ENCODE measurements at regions not wholly inside any gene's neighbourhood (a gene's known extent, or its start where the extent isn't known, plus 50 kb on each side); places are given as distances from the start of the nearest gene placed in this dataset.
A peak's percentile ranks its signal among the peaks of the same experiment; 100 is the strongest.

DNA sequence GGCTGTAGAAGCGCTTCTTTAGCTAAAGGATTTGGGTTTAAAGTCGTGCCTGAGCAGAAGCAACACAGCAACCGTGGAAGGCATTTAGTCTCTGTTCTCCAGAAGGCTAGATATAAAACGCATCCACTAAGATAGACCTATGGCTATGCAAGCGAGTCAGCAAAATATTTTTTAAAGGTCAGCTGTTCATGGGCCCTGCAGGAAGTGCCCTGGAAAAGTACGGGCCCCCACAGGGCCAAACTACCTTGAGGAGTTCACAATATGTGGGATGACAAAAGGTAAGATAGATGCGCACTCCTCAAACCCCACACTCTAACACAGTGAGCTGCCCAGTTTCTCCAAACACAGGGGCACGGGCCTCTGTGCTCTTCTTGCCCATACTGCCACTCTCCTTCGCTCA, 261.6 kb downstream of the VPS13C start:
- no peaks in the 10 kb centered on the region for H3K27me3 ChIP-seq (ENCODE audit: control insufficient read depth in 3 of 3, insufficient read depth in 3 of 3, low read length in 3 of 3)
- H3K4me1 ChIP-seq (ENCODE audit: control insufficient read depth in 3 of 3, insufficient read depth in 3 of 3, low read length in 3 of 3) = no peaks in the 10 kb centered on the region
- no peak overlapping the region for H3K27ac ChIP-seq (ENCODE audit: low read depth, low read length)
- H3K36me3 ChIP-seq (ENCODE audit: control insufficient read depth in 3 of 3, insufficient read depth in 3 of 3, low read length in 3 of 3) = no peaks in the 10 kb centered on the region
- no peak overlapping the region for H3K4me3 ChIP-seq (ENCODE audit: low read length in 3 of 3)
- H3K9ac ChIP-seq (ENCODE audit: low read depth in 1 of 3, low read length in 3 of 3) = no peak overlapping the region
- no peaks in the 10 kb centered on the region for H3K9me3 ChIP-seq (ENCODE audit: control insufficient read depth in 3 of 3, low read length in 3 of 3)

- H3K27ac ChIP-seq (ENCODE audit: low read depth, low read length) = no peak overlapping the region
- no peaks in the 10 kb centered on the region for H3K27me3 ChIP-seq (ENCODE audit: control insufficient read depth in 3 of 3, insufficient read depth in 3 of 3, low read length in 3 of 3)
- H3K9me3 ChIP-seq (ENCODE audit: control insufficient read depth in 3 of 3, low read length in 3 of 3) = peaks cover 0 to 3% (median 0%) of the 10 kb centered on the region in 3 donors
- H3K4me1 ChIP-seq (ENCODE audit: control insufficient read depth in 3 of 3, insufficient read depth in 3 of 3, low read length in 3 of 3) = no peaks in the 10 kb centered on the region
- H3K4me3 ChIP-seq (ENCODE audit: low read length in 3 of 3) = no peak overlapping the region
- no peak overlapping the region for H3K9ac ChIP-seq (ENCODE audit: low read depth in 1 of 3, low read length in 3 of 3)
- H3K36me3 ChIP-seq (ENCODE audit: control insufficient read depth in 3 of 3, insufficient read depth in 3 of 3, low read length in 3 of 3) = no peaks in the 10 kb centered on the region
Measured at GRCh38 chr15:61796056-61796455, 264.2 kb downstream of the VPS13C start.

DNA sequence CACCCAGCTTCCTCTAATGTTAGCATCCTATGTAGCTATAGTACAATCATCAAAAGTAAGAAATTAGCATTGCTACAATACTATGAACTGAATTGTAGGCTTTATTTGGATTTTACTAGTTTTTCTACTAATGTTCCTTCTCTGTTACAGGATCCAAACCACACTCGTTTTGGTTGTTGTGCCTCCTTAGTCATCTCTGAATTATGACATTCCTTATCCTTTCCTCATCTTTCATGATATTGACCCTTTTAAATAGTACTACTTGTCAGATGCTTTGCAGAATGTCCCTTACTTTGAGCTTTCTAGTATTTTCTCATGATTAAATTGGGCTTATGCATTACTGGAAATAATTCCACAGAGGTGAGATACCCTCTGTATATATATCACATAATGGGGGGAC, 265.4 kb downstream of the VPS13C start:
- Histone ChIP-seq H3K9me3 (ENCODE audit: control insufficient read depth in 3 of 3, low read length in 3 of 3) (peaks cover 0 to 3% (median 0%) of the 10 kb centered on the region in 3 donors), H3K36me3 (ENCODE audit: control insufficient read depth in 3 of 3, insufficient read depth in 3 of 3, low read length in 3 of 3) (no peaks in the 10 kb centered on the region), H3K27me3 (ENCODE audit: control insufficient read depth in 3 of 3, insufficient read depth in 3 of 3, low read length in 3 of 3) (no peaks in the 10 kb centered on the region), H3K4me3 (ENCODE audit: low read length in 3 of 3) (no peak overlapping the region), H3K4me1 (ENCODE audit: control insufficient read depth in 3 of 3, insufficient read depth in 3 of 3, low read length in 3 of 3) (no peaks in the 10 kb centered on the region), H3K9ac (ENCODE audit: low read depth in 1 of 3, low read length in 3 of 3) (no peak overlapping the region), H3K27ac (ENCODE audit: low read depth, low read length) (no peak overlapping the region)

DNA sequence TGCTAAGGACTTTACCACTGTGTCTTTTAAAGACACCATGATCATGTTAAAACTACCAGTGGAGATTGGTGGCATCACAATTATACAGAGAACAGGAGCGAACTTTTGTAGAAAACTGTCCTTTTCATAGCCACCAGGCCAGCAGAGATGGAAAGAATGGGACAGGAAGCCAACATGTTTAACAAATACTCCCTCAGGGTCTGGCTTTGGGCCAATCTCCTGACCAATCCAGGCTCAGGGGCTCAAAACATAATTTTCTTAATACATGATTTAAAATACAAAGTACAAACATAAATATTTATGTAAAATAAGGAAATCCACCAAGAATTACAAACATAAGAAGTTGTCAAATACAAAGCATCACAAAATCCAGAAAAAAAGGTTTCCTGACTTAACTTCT, 266.0 kb downstream of the VPS13C start:
- Histone ChIP-seq H3K27ac (ENCODE audit: low read depth, low read length) (no peak overlapping the region), H3K4me3 (ENCODE audit: low read length in 3 of 3) (no peak overlapping the region), H3K4me1 (ENCODE audit: control insufficient read depth in 3 of 3, insufficient read depth in 3 of 3, low read length in 3 of 3) (no peaks in the 10 kb centered on the region), H3K27me3 (ENCODE audit: control insufficient read depth in 3 of 3, insufficient read depth in 3 of 3, low read length in 3 of 3) (no peaks in the 10 kb centered on the region), H3K9ac (ENCODE audit: low read depth in 1 of 3, low read length in 3 of 3) (no peak overlapping the region), H3K9me3 (ENCODE audit: control insufficient read depth in 3 of 3, low read length in 3 of 3) (peaks cover 0 to 3% (median 0%) of the 10 kb centered on the region in 3 donors), H3K36me3 (ENCODE audit: control insufficient read depth in 3 of 3, insufficient read depth in 3 of 3, low read length in 3 of 3) (no peaks in the 10 kb centered on the region)

DNA sequence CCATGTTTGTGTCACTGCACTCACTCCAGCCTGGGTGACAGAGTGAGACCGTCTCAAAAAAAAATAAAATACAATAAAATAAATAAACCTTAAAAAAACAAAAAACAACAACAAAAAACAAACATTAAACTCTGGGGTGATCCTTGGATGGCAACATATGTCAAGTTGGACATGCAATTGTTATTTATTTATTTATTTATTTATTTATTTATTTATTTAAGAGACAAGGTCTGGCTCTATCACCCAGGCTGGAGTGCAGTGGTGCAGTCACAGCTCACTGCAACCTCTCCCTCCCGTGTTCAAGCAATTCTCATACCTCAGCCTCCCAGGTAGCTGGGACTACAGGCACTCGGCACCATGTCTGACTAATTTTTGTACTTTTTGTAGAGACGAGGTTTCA, 275.5 kb downstream of the VPS13C start:
- Histone ChIP-seq H3K4me1 (ENCODE audit: control insufficient read depth in 3 of 3, insufficient read depth in 3 of 3, low read length in 3 of 3) (no peaks in the 10 kb centered on the region), H3K27ac (ENCODE audit: low read depth, low read length) (no peak overlapping the region), H3K27me3 (ENCODE audit: control insufficient read depth in 3 of 3, insufficient read depth in 3 of 3, low read length in 3 of 3) (no peaks in the 10 kb centered on the region), H3K36me3 (ENCODE audit: control insufficient read depth in 3 of 3, insufficient read depth in 3 of 3, low read length in 3 of 3) (no peaks in the 10 kb centered on the region), H3K9me3 (ENCODE audit: control insufficient read depth in 3 of 3, low read length in 3 of 3) (no peaks in the 10 kb centered on the region), H3K9ac (ENCODE audit: low read depth in 1 of 3, low read length in 3 of 3) (no peak overlapping the region), H3K4me3 (ENCODE audit: low read length in 3 of 3) (no peak overlapping the region)

DNA sequence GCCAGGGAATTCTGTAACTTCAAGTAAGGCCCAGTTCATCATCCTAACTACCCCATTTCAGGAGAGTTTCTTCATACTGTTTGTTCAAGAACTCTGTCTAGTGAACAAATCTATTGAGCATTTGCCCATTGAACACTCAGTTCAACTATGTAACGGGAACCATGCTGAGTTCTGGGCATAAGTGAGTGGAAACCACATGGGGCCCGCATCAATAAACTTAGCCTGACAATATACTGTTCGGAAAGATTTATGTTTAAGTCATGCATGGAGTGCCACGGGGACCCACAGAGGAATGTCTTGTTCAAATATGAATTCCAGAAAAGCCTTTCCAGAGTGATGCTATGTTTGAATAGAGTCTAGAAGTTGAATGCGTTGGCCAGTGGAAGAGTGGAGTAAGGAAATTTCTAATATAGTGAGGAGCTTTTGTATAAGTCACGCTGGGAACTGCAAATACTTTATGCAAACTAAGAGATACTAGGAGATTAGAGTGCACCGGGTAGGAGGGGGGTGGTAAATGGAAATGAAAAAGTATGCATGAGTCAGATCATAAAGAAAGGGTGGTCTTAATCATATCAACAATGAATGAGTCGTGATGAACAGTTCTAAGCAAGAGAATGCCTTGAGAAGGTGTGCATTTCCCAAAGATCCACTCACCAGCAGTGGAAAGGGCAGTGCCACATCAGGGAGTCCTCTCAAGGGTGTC, 279.8 kb downstream of the VPS13C start:
- H3K4me3 ChIP-seq (ENCODE audit: low read length in 3 of 3) = no peak overlapping the region
- H3K27me3 ChIP-seq (ENCODE audit: control insufficient read depth in 3 of 3, insufficient read depth in 3 of 3, low read length in 3 of 3) = peaks cover 0 to 3% (median 0%) of the 10 kb centered on the region in 3 donors
- H3K9me3 ChIP-seq (ENCODE audit: control insufficient read depth in 3 of 3, low read length in 3 of 3) = no peaks in the 10 kb centered on the region
- no peak overlapping the region for H3K27ac ChIP-seq (ENCODE audit: low read depth, low read length)
- no peaks in the 10 kb centered on the region for H3K4me1 ChIP-seq (ENCODE audit: control insufficient read depth in 3 of 3, insufficient read depth in 3 of 3, low read length in 3 of 3)
- H3K9ac ChIP-seq (ENCODE audit: low read depth in 1 of 3, low read length in 3 of 3) = no peak overlapping the region
- H3K36me3 ChIP-seq (ENCODE audit: control insufficient read depth in 3 of 3, insufficient read depth in 3 of 3, low read length in 3 of 3) = no peaks in the 10 kb centered on the region

GRCh38 chr15:61777689-61778088, 282.6 kb downstream of the VPS13C start:
- no peak overlapping the region for H3K4me3 ChIP-seq (ENCODE audit: low read length in 3 of 3)
- H3K27ac ChIP-seq (ENCODE audit: low read depth, low read length) = no peak overlapping the region
- H3K36me3 ChIP-seq (ENCODE audit: control insufficient read depth in 3 of 3, insufficient read depth in 3 of 3, low read length in 3 of 3) = no peaks in the 10 kb centered on the region
- H3K4me1 ChIP-seq (ENCODE audit: control insufficient read depth in 3 of 3, insufficient read depth in 3 of 3, low read length in 3 of 3) = no peaks in the 10 kb centered on the region
- no peak overlapping the region for H3K9ac ChIP-seq (ENCODE audit: low read depth in 1 of 3, low read length in 3 of 3)
- no peaks in the 10 kb centered on the region for H3K9me3 ChIP-seq (ENCODE audit: control insufficient read depth in 3 of 3, low read length in 3 of 3)
- peaks cover 0 to 3% (median 0%) of the 10 kb centered on the region in 3 donors for H3K27me3 ChIP-seq (ENCODE audit: control insufficient read depth in 3 of 3, insufficient read depth in 3 of 3, low read length in 3 of 3)

DNA sequence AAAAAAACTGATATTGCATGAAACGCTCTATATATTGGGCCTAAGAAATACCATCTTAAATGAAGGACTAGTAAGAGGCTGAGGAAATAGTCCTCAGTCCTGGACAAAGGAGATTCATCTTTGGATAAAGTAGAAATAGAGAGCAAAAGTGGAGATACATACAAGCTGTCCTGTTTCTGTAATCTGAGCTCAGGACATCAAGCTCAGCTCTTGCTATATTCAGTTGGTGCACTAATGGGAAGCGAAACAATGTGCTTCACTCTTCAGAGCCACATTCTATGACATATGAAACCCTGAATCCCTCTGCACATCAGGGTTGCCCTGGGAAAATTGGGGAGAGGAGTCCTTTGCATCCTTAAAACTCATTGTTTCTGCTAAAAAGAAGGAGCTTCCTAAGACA, 290.7 kb downstream of the VPS13C start:
- no peaks in the 10 kb centered on the region for H3K36me3 ChIP-seq (ENCODE audit: control insufficient read depth in 3 of 3, insufficient read depth in 3 of 3, low read length in 3 of 3)
- no peaks in the 10 kb centered on the region for H3K27me3 ChIP-seq (ENCODE audit: control insufficient read depth in 3 of 3, insufficient read depth in 3 of 3, low read length in 3 of 3)
- no peaks in the 10 kb centered on the region for H3K9me3 ChIP-seq (ENCODE audit: control insufficient read depth in 3 of 3, low read length in 3 of 3)
- no peak overlapping the region for H3K9ac ChIP-seq (ENCODE audit: low read depth in 1 of 3, low read length in 3 of 3)
- H3K4me3 ChIP-seq (ENCODE audit: low read length in 3 of 3) = no peak overlapping the region
- H3K27ac ChIP-seq (ENCODE audit: low read depth, low read length) = no peak overlapping the region
- peaks cover 2 to 9% (median 8%) of the 10 kb centered on the region in 3 donors for H3K4me1 ChIP-seq (ENCODE audit: control insufficient read depth in 3 of 3, insufficient read depth in 3 of 3, low read length in 3 of 3)

DNA sequence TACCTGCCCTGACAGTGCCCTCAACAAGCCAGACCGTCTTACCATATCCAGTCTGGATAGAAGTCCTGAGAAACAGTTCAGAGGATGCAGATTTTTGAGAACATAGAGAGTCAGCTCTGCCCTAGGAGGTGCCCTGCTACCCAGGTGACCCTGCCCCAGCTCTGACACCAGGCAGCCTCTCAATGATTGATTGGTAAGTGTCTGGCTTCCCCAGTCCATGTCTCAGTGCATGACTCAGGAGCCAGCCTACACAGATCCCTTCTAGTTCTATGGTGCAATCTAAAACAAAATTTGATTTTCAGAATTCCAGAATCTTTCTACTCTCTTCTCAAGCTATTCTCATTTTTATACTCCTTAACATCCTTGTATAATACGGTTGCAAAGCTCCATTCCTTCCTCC, 292.1 kb downstream of the VPS13C start:
- H3K27me3 ChIP-seq (ENCODE audit: control insufficient read depth in 3 of 3, insufficient read depth in 3 of 3, low read length in 3 of 3) = no peaks in the 10 kb centered on the region
- H3K27ac ChIP-seq (ENCODE audit: low read depth, low read length) = no peak overlapping the region
- H3K4me1 ChIP-seq (ENCODE audit: control insufficient read depth in 3 of 3, insufficient read depth in 3 of 3, low read length in 3 of 3) = peaks cover 2 to 15% (median 9%) of the 10 kb centered on the region in 3 donors

DNA sequence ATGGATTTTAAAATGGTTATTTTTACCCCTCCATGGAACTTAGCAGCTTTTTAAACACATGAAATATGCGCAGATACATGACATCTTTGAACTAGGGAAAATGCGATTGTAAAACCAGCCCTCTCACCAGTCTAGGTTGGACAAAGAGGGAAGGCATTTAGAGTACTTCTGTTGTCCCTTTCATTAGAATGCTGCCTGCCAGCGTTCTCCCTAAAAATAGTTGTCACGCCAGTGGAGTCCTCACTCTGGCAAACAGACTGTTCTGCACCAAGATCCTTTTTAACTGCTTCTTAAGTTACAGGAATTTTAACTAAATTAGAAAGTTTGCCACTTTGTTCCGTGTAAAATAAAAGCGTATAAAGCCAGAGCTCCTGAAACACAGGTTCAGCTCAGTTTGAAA, 295.3 kb downstream of the VPS13C start:
- H3K27ac ChIP-seq (ENCODE audit: low read depth, low read length) = no peak overlapping the region
- H3K36me3 ChIP-seq (ENCODE audit: control insufficient read depth in 3 of 3, insufficient read depth in 3 of 3, low read length in 3 of 3) = no peaks in the 10 kb centered on the region
- H3K9ac ChIP-seq (ENCODE audit: low read depth in 1 of 3, low read length in 3 of 3) = peak overlapping the region in 1 of 3 donors; percentile 1
- H3K4me3 ChIP-seq (ENCODE audit: low read length in 3 of 3) = peak overlapping the region in 2 of 3 donors; percentile 8 to 20
- peaks cover 2 to 17% (median 9%) of the 10 kb centered on the region in 3 donors for H3K4me1 ChIP-seq (ENCODE audit: control insufficient read depth in 3 of 3, insufficient read depth in 3 of 3, low read length in 3 of 3)
- H3K9me3 ChIP-seq (ENCODE audit: control insufficient read depth in 3 of 3, low read length in 3 of 3) = no peaks in the 10 kb centered on the region
- H3K27me3 ChIP-seq (ENCODE audit: control insufficient read depth in 3 of 3, insufficient read depth in 3 of 3, low read length in 3 of 3) = no peaks in the 10 kb centered on the region

More for the DNA sequence above, 292.1 kb downstream of the VPS13C start:
- no peaks in the 10 kb centered on the region for H3K9me3 ChIP-seq (ENCODE audit: control insufficient read depth in 3 of 3, low read length in 3 of 3)
- H3K4me3 ChIP-seq (ENCODE audit: low read length in 3 of 3) = no peak overlapping the region
- no peaks in the 10 kb centered on the region for H3K36me3 ChIP-seq (ENCODE audit: control insufficient read depth in 3 of 3, insufficient read depth in 3 of 3, low read length in 3 of 3)
- no peak overlapping the region for H3K9ac ChIP-seq (ENCODE audit: low read depth in 1 of 3, low read length in 3 of 3)
